LNCAP (cell line): ENCODE measurements at regions not wholly inside any gene's neighbourhood (a gene's known extent, or its start where the extent isn't known, plus 50 kb on each side); places are given as distances from the start of the nearest gene placed in this dataset.

Source experiments
- TF ChIP-seq, protein P1 (sequence below): fragments of 450-650 bp; IDR thresholded peaks from 2 replicates; pipeline ENCODE4 v1.5.1; 2017; ENCODE audit warnings: mild to moderate bottlenecking

- TF ChIP-seq, protein P1, sequence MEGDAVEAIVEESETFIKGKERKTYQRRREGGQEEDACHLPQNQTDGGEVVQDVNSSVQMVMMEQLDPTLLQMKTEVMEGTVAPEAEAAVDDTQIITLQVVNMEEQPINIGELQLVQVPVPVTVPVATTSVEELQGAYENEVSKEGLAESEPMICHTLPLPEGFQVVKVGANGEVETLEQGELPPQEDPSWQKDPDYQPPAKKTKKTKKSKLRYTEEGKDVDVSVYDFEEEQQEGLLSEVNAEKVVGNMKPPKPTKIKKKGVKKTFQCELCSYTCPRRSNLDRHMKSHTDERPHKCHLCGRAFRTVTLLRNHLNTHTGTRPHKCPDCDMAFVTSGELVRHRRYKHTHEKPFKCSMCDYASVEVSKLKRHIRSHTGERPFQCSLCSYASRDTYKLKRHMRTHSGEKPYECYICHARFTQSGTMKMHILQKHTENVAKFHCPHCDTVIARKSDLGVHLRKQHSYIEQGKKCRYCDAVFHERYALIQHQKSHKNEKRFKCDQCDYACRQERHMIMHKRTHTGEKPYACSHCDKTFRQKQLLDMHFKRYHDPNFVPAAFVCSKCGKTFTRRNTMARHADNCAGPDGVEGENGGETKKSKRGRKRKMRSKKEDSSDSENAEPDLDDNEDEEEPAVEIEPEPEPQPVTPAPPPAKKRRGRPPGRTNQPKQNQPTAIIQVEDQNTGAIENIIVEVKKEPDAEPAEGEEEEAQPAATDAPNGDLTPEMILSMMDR: no peak
Measured at GRCh38 chr6:91827151-91827550, 1240.3 kb upstream of the MAP3K7 start.

- TF ChIP-seq, protein P1: no peak
Measured at GRCh38 chr6:91826128-91826527, 1239.3 kb upstream of the MAP3K7 start.

- TF ChIP-seq, protein P1: no peak
Measured at GRCh38 chr6:91824331-91824730, 1237.5 kb upstream of the MAP3K7 start.

GRCh38 chr6:91822581-91822980, 1235.7 kb upstream of the MAP3K7 start:
- TF ChIP-seq, protein P1: no peak

- TF ChIP-seq, protein P1: no peak
Measured at GRCh38 chr6:91816335-91816734, 1229.5 kb upstream of the MAP3K7 start.

DNA sequence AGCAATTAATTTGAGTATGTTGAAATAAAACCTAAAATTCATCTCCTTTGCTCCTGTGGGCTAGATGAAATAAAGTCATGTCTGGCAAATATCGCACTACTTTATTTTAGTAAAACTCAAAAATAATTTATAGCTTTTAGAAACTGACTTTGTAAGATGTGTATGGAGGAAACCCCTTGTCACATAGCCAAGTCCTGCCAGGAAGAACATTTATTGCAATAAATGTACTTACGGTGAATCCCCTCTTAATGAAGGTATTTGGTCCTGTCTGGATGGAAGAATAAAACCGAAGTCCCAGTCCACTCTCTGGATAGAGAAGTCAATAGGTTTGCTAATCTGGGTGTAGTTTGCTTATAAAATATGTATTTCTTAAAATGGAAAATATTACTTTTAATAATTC, 1226.8 kb upstream of the MAP3K7 start:
- TF ChIP-seq, protein P1: no peak

GRCh38 chr6:91812596-91813274, 1225.9 kb upstream of the MAP3K7 start:
- TF ChIP-seq, protein P1: no peak

DNA sequence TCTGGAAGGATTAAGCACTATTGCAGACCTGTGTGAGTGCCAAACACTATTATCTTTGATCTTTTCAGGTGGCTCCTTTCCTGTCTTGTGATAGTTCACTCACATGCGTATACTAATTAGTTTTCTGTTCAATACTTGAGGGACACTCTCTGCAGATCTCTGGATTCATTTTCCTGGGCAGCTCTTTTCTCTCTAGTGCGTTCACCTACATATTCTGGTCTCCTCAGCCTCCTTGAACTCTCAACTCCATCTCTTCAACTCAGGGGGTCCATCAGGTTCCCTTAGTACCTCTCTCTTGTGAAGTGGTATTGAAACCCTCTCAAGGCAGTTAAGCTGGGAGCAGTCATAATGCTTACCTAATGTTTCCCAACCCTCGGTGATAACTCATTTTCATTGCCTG, 1218.1 kb upstream of the MAP3K7 start:
- TF ChIP-seq, protein P1: no peak
